ENCODE measurements at regions not wholly inside any gene's neighbourhood (a gene's known extent, or its start where the extent isn't known, plus 50 kb on each side); places are given as distances from the start of the nearest gene placed in this dataset.
A peak's percentile ranks its signal among the peaks of the same experiment; 100 is the strongest.
"Not testable (repeated sequence)": the region's sequence is repeated elsewhere in the genome, so short reads cannot be mapped to it uniquely, and the experiment has no call there.

DNA sequence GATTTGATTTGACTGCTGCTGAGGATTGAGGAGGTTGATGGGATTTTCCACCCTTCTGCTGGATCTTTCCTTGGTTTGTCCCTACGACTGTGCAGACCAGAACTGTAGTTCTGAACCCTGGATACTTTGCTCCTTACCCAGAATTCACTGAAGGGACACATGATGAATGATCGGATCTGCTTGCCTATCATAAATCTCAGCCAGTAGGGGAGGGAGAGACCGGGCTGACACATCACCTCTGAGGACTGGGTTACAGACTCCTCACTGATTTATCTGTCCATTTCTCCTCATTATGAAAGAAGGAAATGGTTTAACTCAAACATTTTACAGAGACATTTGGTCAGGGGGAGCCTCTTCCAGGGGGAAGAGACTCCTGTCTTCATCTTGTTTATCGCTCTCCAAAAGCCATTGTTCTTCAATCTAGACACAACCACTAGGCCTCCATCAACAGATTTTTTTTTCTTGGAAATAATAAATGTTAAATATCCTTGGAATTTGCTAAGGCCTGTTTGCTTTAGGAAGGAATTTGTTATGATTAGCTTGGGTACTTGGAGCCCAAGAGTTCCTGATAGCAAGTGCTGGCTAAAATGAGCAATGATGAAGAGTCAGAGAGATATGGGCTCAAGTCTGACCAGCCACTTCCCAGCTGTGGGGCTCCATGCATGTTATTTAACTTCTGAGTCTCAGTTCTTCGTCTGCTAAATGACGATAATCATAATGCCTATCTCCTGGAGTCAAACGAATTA, 925.5 kb downstream of the SLC4A3 start:
- DNase-seq (ENCODE audit: low spot score), result no peak

DNA sequence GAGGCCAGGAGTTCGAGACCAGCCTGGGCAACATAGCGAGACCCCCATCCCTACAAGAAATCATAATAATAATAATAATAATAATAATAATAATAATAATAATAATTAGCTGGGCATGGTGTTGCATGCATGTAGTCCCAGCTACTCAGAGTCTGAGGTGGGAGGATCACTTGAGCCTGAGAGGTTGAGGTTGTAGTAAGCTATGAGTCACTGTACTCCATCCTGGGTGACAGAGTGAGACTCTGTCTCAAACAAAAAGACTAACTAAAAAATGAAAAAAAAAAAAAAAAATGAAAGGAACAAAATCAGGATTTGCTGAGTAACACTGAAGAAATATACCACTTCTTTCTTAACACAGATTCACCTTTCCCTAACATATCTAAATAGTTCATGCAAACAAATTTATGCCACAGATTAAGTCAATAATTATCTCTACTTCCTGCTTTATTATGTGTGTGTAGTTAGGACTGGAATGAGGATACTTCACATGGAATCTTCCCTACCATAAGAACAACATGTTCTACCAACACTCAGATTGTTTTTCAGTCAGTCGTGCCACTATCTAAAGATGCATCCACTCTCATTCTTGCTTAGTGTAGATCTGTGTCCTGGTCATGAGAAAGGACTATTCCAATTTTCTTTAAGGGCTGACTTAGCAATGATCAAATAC, 928.7 kb downstream of the SLC4A3 start:
- DNase-seq (ENCODE audit: low spot score), result no peak

DNA sequence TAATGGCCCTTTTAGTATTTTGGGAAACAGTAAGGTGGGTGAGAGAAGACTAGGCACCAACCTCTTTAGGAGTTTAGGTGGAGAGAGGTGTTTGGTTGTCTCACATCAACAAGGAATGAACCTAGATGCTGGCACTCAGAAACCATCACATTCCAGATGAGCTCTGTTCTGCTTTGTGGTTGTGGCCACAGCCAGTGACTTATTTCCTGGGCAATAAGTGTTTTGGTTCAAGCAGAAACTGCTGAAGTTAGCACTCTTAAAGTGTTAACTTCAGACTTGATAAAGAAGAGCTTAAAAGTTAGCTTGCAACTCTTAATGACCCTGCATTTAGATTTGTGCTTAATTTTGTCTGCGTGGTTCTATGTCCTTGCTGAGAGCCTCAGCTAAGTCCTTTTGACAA, 929.2 kb downstream of the SLC4A3 start:
- no peak for DNase-seq (ENCODE audit: low spot score)

DNA sequence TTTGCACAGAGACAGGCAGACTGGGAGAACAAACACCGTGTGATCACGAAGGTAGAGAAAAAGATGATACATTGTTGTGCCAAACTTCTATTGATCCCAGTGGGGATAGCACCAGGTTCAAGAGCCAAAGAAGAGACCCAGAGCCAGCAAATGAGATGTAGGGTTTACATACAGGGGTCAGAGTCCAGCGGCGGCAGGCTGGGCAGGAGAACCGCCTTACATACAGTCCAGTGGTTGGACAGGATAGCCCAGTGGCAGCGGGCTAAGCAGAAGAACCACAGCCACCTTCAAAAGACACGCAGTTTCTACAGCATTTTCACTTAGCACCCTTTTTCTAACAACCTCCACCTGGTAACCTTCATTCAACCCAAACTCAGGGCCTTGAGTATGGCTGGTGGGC, 932.8 kb downstream of the SLC4A3 start:
- DNase-seq (ENCODE audit: low spot score), result no peak

DNA sequence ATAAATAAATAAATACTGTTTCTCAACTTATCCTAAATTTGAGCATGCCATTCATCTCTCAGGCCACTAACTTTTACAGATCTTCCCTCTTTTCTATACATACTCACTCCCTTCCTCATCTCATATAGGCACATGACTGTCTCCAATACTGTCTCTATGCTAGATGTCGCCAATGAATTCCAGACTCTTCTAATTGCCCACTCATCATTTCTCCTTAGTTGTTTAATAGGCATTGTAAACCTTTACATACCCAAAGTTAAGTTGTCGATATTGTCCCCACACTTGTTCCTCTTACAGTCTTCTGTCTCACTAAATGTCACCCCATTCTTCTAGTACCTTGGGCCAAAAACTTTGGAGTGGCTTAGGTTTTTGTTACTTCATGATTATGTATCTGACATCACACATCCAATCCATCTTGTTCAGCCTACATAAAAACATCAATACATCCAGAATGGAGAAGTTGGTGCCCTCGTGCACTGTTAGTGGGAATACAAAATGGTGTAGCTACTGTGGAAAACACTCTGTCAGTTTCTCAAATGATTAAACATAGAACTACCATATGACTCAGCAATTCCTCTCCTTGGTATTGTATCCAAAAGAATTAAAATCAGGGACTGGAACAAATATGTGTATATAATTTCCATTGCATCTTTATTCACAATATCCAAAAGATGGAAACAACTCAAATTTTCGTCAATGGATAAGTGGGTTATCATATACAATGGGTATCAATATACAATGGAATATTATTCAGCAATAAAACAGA, 935.1 kb downstream of the SLC4A3 start:
- no peak for DNase-seq (ENCODE audit: low spot score)

DNA sequence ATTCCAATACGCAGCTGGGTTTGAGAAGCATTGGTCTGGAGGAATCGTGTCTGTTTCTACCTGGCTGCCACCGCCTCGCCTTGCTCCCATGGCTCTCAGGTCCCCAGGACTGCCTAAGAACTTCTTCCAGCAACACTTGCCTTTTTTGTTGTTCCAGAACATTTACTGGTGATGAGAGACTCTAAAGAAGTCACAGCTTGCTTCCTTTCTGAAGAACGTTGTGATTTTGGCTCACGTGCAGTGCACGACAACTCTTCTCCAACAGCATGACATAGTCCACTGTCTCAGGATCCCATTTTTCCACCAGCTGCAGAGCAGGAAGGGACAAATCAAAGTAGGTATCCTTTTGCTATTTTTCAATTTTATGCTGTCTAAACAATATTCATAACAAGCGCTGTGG, 940.9 kb downstream of the SLC4A3 start:
- DNase-seq (ENCODE audit: low spot score), result no peak

DNA sequence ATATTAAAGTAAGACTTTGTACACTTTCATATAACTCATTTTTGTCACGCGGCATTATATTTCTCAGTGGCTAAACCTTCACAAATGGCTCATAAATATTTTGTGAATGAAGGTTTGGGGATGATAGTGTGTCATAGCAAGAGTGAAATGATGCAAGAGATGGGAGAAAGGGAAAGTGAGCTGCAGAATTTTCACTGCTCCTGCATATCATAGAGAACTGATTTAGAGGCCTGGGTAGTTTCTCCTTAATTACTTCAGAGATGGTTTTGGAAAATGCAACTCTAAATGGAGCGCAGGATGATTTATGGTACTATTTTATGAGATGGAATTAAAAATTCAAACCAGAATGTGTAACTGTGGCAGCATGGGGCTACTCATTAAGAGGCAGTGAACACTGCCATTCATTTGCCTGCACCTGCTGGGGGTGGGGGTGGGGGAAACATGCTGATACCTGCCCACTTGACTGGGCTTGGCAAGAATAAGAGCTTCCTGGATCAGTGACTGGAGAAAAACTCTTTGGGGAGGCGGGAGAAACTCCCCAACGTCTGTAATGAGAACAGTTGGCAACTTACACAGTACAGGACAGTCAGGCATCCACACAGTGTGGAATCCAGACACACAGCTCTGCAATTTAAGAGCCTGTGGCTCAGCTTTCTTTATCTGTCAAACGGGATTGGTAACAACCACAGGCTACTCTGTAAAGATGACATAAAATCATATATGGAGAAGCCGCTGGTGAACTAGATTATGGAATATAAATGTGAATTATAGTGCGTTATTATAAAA, 941.9 kb downstream of the SLC4A3 start:
- peak; percentile 43 for DNase-seq (ENCODE audit: low spot score)

DNA sequence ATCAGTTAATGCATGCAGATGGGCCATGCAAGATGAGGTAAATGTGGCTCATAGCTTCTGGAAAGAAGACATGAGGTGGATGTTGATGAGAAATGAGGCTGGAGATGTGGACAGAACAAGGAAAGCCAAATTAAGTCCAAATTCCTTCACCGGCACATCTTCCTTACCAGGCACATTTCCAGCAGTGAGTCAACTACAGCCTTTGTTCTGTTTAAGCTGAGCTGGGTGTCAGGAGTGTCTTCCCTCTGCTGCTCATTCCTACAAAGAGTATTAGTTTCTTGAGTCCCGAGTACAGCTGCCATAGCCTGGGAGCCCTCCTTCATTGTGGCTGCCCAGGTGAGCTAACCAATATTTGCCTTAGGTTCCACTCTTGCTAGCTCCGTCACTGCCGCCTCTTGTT, 945.0 kb downstream of the SLC4A3 start:
- DNase-seq (ENCODE audit: low spot score), result no peak

DNA sequence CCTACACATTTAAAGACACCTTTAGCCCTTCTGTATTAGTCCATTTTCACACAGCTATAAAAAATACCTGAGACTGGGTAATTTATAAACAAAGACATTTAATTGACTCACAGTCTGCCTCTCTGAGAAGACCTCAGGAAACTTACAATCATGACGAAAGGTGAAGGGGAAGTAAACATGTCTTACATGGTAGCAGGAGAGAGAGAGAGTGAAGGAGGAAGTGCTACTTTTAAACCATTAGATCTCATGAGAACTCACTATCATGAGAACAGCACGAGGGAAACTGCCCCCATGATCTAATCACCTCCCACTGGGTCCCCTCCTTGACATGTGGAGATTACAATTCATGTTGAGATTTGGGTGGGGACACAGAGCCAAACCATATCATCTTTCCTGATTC, 946.6 kb downstream of the SLC4A3 start:
- no peak for DNase-seq (ENCODE audit: low spot score)

DNA sequence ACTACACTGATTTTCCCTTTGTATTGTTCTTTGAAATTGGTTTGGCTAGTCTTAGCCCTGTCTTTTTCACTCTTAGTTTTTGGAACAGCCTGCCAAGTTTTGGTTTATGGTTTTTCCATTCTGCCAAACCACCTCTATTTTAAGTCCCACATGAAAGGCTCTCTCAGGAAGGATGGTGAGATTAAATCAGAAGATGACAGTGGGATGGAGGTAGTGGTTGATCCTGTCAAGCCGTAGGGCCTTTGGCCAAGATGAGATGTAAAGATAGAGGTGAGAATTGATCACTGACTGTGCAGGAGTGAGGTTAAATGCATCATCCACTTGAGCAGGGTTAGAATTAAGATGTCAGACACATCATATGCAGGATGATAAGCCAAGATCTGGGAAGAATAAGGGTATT, 948.5 kb downstream of the SLC4A3 start:
- no peak for DNase-seq (ENCODE audit: low spot score)

DNA sequence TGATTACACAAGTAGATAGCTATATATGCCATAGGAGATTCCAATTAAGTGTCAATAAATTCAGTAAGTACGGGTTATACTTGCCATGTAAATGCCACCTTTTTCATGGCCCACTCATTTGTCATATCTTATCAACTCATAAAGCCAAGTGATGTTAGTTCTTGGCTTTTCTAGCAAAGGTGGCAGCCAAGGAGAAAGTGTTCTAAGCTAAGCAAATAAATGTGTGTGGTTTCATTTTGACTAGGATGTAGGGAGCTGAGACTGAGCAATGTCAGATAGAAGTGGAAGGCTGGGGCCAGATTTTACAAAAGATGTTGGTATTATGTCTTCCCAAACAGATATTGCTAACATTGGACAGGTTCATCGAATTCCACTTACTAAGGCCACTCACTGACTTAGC, 952.0 kb downstream of the SLC4A3 start:
- no peak for DNase-seq (ENCODE audit: low spot score)

DNA sequence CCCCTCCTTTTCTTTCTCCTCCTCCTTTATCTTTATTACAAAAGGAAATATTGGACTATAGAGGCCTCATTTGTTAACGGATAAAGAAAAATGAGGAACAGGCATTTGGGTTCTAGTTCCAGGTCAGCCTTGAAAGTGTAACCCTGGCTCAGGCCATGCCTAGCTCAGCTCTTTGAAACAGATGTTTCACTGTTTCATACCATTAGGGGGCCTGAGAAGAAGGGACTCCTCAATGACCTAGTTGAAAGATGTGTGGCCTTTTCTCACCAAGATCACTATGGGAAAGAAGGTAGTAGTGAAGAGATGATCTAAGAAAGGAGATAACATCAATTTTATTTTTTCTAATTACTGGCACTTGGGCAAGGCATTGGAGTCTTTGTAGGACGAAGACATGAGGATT, 952.7 kb downstream of the SLC4A3 start:
- no peak for DNase-seq (ENCODE audit: low spot score)

DNA sequence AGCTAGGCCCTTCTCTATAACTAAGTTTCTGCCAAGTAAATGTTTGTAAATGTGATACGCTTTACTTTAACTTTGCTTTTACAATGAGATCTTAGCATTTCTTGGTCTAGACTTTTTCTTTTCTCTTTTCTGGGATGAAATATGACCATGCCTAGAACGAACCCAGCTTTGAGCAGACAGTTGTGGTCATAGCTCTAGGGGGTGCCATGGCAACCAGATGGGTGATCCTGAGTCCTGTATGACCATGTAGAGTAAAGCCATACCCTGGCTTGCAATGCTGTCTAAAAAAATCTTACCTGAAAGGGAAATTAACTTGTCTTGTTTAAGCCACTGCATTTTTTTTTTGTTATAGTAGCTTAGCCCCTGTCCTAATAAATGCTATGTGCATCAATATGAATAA, 956.3 kb downstream of the SLC4A3 start:
- no peak for DNase-seq (ENCODE audit: low spot score)

DNA sequence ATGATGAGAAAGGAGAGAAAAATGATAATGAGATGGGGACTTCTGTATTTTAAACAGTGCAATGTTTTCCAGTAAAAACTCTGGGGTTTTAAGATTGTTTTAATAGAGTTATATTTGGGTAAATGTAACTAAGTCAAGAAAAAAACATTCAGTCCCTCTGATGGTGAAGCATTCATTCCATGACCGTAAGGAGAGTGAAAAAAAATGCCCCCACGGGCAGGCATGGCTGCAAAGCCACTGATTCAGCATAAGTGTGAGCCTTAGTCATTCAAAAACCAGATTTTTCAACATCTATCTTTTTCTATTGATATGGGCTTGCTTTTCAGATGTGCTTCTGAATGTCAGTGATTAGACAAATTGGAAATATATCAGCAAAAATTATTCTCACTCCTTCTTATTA, 957.8 kb downstream of the SLC4A3 start:
- no peak for DNase-seq (ENCODE audit: low spot score)

DNA sequence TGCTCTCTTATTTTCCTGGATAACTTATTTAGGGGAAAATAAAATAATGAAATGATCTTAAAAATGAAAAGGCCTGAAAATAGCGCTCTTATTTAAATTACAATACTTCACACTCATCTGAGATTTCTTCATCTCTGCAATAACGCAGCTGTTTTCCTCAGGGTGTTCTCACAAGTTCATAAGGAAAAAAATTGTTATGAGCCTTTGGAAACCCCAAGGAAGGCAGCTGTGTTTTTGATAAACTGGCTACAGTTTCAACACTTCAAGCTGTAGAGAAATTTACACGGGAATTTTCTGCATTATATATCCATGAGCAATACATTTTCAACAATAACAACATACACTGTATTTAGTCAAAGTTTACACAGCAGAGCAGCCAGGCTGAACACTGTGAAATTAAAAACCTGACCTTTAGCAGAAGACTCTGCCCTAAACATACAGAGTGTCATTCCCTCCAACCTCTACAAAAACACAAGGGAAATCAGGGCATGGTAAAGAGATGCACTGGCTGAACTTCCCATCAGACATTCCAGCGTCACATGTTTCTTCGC, 959.6 kb downstream of the SLC4A3 start:
- DNase-seq (ENCODE audit: low spot score), result no peak

DNA sequence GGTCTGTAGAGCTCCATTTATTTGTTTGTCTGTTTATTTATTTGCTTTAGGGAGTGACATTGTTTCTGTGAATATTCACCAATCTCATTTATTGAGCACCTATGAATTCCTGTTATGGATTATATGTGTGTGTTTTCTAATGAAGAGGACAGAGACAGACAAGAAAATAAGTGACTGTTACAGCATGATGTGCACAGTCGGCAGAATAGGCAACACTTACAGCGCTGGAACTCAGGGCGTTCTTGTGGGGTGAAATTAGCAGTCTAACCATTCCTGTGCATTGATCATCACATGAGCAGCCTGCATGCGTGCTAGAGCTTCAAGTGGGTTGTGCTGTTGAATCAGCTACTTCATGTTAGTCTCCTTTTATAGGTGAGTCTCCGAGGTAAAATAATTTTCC, 960.7 kb downstream of the SLC4A3 start:
- DNase-seq (ENCODE audit: low spot score), result no peak

DNA sequence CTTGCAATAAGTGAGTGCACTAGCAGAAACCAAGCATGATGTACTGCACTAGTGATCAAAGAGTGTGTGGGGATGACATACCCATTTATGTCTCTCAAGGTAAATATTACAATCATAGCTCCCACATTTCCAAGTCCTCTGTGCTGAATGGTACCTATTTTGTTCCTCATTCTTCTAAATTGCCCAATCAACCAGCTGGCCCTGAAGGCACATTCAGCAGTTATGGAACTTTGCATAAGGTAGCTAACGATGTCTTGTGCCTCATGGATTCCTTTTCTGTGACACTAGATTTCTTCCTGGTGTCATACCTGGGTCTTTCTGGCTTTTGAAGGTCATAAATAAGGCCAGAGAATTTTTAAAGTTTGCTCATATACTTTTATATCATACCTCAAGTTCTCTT, 963.0 kb downstream of the SLC4A3 start:
- no peak for DNase-seq (ENCODE audit: low spot score)

DNA sequence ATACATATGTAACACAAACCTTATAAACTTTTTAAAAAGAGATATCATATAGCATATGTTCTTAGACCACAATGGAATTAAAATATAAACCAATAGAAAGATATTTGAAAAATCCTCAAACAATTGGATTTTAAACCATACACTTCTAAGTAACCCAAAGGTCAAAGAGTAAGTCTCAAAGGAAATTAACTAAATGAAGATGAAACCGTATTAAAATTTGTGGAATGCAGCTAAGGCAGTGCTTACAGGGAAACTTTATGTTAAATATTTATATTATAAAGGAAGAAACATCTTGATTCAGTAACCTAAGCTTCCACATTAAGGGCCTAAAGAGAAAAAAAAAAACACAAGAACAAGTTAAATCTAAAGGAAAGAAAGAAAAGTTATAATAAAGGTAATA, 966.1 kb downstream of the SLC4A3 start:
- DNase-seq (ENCODE audit: low spot score), result no peak

DNA sequence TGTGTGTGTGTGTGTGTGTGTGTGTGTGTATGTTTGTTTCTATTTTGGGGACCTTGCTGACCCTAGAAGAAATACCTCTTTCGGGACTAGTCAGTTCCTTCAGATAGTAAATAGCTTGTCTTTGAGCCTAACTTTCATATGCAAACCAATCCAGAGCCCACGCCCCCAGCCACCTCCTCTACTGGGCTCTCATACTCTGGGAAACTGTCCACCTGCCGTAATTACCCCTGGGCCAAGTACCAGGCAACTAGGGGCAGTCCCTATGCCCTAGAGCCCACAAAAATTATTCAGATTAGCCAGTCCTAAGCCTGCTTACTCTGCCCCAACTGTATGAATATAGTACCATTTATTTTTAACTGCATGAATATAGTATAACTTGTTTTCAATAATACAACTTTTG, 970.4 kb downstream of the EPHA4 start:
- DNase-seq (ENCODE audit: low spot score), result no peak

DNA sequence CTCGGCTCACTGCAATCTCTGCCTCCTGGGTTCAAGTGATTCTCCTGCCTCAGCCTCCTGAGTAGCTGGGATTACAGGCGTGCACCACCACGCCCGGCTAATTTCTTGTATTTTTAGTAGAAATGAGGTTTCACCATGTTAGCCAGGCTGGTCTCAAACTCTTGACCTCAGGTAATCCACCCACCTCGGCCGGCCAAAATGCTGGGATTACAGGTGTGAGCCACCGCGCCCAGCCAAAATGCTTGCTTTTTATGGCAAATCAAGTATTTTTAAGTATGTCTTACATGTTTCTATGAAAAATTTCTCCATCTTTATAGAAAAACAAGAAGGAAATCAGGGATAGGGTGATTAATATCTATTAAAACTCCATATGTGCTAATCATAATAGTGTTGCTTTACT, 959.1 kb downstream of the EPHA4 start:
- not testable (repeated sequence) for DNase-seq (ENCODE audit: low spot score)

DNA sequence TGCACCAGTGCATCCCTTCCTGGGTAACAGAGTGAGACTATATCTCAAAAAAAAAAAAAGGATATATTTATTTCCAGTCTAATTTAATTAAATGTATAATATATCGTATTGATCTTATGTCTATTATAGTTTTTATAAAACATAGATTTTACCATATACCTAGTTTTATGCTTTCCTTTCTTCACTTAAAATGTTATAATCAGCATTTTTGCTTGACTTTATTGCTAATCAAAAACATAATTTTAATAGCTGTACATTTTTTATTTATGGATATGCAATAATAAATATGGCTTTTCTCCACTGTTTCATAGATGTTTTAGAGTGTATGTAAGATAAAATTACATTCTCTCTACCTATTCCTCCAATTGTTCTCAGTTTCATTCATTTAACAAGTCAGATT, 958.0 kb downstream of the EPHA4 start:
- DNase-seq (ENCODE audit: low spot score), result no peak

Measured in ureter (tissue), 1 donor.